H1 (cell line): ENCODE measurements at regions not wholly inside any gene's neighbourhood (a gene's known extent, or its start where the extent isn't known, plus 50 kb on each side); places are given as distances from the start of the nearest gene placed in this dataset.

ENCODE experiments used
- TF ChIP-seq, protein P1 (sequence below), 3 experiments: IDR thresholded peaks; 1 replicate in 2 of 3; 2 replicates in 1 of 3; pipeline versions ENCODE4 v1.5.1 to v1.6.1; 2011; ENCODE audit warnings: low read length in 3 of 3, mild to moderate bottlenecking in 3 of 3, inconsistent platforms in 2 of 3, low read depth in 1 of 3, moderate library complexity in 1 of 3; ENCODE audit not compliant: insufficient read depth in 1 of 3; ENCODE audit errors: control extremely low read depth in 1 of 3

DNA sequence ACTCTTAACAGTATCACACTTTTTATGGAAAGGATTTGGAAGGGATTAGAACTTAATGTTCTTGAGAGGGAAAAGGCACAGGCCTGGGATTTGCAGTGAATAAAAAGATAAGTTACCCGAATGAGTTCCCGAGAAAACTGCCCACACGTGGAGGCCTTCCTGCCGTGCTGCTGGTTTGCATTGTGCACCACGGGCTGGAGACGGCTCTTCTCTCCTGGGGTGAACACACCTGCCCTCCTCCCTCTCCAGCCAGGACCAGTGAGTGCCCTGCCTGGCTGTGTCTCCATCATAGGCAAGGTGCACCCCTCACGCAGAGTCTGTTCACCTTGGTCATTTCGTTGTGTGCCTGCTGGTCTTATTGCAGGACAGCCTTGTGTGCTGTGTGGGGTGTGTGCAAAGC, 336.3 kb upstream of the SHH start (continued):
- TF ChIP-seq, protein P1, sequence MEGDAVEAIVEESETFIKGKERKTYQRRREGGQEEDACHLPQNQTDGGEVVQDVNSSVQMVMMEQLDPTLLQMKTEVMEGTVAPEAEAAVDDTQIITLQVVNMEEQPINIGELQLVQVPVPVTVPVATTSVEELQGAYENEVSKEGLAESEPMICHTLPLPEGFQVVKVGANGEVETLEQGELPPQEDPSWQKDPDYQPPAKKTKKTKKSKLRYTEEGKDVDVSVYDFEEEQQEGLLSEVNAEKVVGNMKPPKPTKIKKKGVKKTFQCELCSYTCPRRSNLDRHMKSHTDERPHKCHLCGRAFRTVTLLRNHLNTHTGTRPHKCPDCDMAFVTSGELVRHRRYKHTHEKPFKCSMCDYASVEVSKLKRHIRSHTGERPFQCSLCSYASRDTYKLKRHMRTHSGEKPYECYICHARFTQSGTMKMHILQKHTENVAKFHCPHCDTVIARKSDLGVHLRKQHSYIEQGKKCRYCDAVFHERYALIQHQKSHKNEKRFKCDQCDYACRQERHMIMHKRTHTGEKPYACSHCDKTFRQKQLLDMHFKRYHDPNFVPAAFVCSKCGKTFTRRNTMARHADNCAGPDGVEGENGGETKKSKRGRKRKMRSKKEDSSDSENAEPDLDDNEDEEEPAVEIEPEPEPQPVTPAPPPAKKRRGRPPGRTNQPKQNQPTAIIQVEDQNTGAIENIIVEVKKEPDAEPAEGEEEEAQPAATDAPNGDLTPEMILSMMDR (IDR thresholded peaks at IDR 0.05; ENCODE audit: control extremely low read depth in 1 of 3, insufficient read depth in 1 of 3, low read depth in 1 of 3, low read length in 3 of 3): no peak
